Stimulated activated CD4-positive, alpha-beta T cell treated with anti-CD3 and anti-CD28 coated beads, Interleukin-1b, Interleukin-23, amount 100 ng/mL, for 24 hours (primary cell): ENCODE measurements at regions not wholly inside any gene's neighbourhood (a gene's known extent, or its start where the extent isn't known, plus 50 kb on each side); places are given as distances from the start of the nearest gene placed in this dataset.
"Not testable (repeated sequence)": the region's sequence is repeated elsewhere in the genome, so short reads cannot be mapped to it uniquely, and the experiment has no call there.

Experiments used
- DNase-seq, 4 experiments: peaks; one replicate each; pipeline ENCODE4 v3.0.0-alpha.2; 2020; ENCODE audit warnings: low read depth in 4 of 4, low spot score in 1 of 4

- DNase-seq: no peak
Observed at GRCh38 chr17:64728041-64728695, 66.1 kb upstream of the SMURF2 start.

DNA sequence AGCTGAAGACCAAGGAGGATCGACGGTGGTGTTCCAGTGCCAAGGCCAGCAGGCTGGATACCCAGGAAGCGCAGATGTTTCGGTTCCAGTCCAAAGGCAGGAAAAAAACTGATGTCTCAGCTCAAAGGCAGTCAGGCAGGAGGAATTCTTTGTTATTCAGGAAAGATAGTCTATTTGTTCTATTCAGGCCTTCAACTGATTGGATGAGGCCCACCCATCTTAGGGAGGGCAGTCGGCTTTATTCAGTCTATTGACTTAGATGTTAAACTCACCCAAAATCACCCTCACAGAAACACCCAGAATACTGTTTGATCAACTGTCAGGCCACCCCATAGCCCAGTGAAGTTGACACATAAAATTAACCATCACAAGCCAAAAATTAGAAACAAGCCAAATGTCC lies 63.9 kb upstream of the SMURF2 start:
- not testable (repeated sequence) for DNase-seq

- not testable (repeated sequence) for DNase-seq
Observed at GRCh38 chr17:64724246-64724645, 62.1 kb upstream of the SMURF2 start.

- no peak for DNase-seq
Observed at GRCh38 chr17:64723781-64724180, 61.7 kb upstream of the SMURF2 start.

GRCh38 chr17:64721556-64721955 lies 59.4 kb upstream of the SMURF2 start:
- not testable (repeated sequence) for DNase-seq

- not testable (repeated sequence) for DNase-seq
Observed at GRCh38 chr17:64720253-64720652, 58.1 kb upstream of the SMURF2 start.

- DNase-seq: not testable (repeated sequence)
Observed at GRCh38 chr17:64719517-64719916, 57.4 kb upstream of the SMURF2 start.

DNA sequence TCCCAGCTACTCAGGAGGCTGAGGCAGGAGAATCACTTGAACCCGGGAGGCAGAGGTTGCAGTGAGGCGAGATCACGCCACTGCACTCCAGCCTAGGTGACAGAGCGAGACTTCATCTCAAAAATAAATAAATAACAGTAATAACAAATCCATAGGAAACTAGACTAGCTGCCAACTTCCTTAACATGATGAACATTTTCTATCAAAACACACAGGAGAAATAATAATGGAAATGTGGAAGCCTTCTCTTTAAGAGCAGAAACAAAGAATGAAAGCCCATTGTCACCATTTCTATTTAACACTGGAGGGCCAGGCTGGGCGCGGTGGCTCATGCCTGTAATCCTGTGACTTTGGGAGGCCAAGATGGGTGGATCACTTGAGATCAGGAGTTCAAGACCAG lies 56.7 kb upstream of the SMURF2 start:
- DNase-seq: not testable (repeated sequence)

- no peak for DNase-seq
Observed at GRCh38 chr17:64718058-64718457, 56.0 kb upstream of the SMURF2 start.

GRCh38 chr17:64716496-64716895 lies 54.4 kb upstream of the SMURF2 start:
- not testable (repeated sequence) for DNase-seq

DNA sequence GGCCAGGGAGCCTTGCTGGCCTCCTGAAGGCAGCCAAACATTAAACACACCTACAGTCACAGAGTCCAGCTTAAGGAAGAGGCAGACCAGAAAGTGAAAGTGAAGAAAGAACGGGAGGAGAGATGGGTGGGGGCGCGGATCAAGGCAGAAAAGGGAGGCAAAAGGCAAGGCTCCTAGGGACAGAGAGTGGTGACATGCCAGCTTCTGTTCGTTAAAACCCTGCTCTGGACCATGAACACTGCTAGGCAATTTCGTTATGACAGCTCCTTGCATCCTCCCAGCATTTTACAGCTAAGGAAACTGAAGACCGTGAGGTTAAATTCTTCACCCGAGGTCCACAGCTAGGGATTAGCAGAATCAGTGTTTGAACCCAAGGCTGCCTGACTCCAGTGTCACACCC lies 51.7 kb upstream of the SMURF2 start:
- DNase-seq: not testable (repeated sequence)

- DNase-seq: not testable (repeated sequence)
Observed at GRCh38 chr17:64712557-64713351, 50.6 kb upstream of the SMURF2 start.
